Neural cell (in vitro differentiated cells): ENCODE measurements at regions not wholly inside any gene's neighbourhood (a gene's known extent, or its start where the extent isn't known, plus 50 kb on each side); places are given as distances from the start of the nearest gene placed in this dataset.

Experiments
- EZH2 ChIP-seq: fragments of 200-600, 300-800 bp; shearing (Covaris generic), sonication (generic); IDR thresholded peaks from 2 replicates; pipeline ENCODE4 v1.6.1; 2014; ENCODE audit warnings: antibody characterized with exemption, low read length, borderline replicate concordance, mild to moderate bottlenecking; ENCODE audit not compliant: insufficient read depth, poor library complexity, severe bottlenecking
- POLR2AphosphoS5 ChIP-seq: IDR thresholded peaks from 2 replicates; pipeline ENCODE4 v1.6.1; 2012
- RAD21 ChIP-seq: fragments of 450-650 bp; conservative IDR thresholded peaks from 2 replicates; pipeline ENCODE4 v1.6.1; 2014; ENCODE audit warnings: antibody characterized with exemption, mild to moderate bottlenecking, moderate library complexity
- SMC3 ChIP-seq: fragments of 450-650 bp; conservative IDR thresholded peaks from 2 replicates; pipeline ENCODE4 v1.6.1; 2014; ENCODE audit warnings: antibody characterized with exemption, mild to moderate bottlenecking, moderate library complexity; ENCODE audit not compliant: poor library complexity
- TAF1 ChIP-seq: IDR thresholded peaks from 2 replicates; pipeline ENCODE4 v1.6.1; 2012; ENCODE audit warnings: low read depth
- TF ChIP-seq, protein P1 (sequence below): fragments of 450-650 bp; IDR thresholded peaks from 2 replicates; pipeline ENCODE4 v1.5.1; 2014; ENCODE audit warnings: antibody characterized with exemption, mild to moderate bottlenecking, moderate library complexity; ENCODE audit not compliant: poor library complexity, severe bottlenecking
- TF ChIP-seq, protein P2 (sequence below): IDR thresholded peaks from 2 replicates; pipeline ENCODE4 v1.6.1; 2012; ENCODE audit warnings: borderline replicate concordance

DNA sequence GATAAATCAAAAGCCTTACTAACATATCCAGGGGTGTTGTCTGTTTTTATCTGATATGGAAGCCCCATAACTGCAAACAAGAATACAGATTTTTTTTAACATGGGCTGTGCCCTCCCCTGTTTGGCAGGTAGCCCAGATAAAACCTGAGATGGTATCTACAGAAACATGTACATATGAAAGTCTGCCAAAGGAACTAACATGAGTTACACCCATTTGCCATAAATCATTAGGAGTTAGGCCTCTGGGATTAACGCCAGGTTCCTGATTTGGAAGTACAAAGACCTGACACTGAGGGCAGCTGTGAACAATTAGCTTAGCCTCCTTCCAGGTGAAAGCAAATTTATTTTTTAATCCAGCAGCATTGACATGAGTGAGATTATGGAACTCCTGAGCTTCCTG lies 264.3 kb downstream of the TECRL start:
- TF ChIP-seq SMC3 (no peak), POLR2AphosphoS5 (no peak), EZH2 (no peak), TAF1 (no peak), RAD21 (no peak)
- TF ChIP-seq, protein P1, sequence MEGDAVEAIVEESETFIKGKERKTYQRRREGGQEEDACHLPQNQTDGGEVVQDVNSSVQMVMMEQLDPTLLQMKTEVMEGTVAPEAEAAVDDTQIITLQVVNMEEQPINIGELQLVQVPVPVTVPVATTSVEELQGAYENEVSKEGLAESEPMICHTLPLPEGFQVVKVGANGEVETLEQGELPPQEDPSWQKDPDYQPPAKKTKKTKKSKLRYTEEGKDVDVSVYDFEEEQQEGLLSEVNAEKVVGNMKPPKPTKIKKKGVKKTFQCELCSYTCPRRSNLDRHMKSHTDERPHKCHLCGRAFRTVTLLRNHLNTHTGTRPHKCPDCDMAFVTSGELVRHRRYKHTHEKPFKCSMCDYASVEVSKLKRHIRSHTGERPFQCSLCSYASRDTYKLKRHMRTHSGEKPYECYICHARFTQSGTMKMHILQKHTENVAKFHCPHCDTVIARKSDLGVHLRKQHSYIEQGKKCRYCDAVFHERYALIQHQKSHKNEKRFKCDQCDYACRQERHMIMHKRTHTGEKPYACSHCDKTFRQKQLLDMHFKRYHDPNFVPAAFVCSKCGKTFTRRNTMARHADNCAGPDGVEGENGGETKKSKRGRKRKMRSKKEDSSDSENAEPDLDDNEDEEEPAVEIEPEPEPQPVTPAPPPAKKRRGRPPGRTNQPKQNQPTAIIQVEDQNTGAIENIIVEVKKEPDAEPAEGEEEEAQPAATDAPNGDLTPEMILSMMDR: no peak
- TF ChIP-seq, protein P2, sequence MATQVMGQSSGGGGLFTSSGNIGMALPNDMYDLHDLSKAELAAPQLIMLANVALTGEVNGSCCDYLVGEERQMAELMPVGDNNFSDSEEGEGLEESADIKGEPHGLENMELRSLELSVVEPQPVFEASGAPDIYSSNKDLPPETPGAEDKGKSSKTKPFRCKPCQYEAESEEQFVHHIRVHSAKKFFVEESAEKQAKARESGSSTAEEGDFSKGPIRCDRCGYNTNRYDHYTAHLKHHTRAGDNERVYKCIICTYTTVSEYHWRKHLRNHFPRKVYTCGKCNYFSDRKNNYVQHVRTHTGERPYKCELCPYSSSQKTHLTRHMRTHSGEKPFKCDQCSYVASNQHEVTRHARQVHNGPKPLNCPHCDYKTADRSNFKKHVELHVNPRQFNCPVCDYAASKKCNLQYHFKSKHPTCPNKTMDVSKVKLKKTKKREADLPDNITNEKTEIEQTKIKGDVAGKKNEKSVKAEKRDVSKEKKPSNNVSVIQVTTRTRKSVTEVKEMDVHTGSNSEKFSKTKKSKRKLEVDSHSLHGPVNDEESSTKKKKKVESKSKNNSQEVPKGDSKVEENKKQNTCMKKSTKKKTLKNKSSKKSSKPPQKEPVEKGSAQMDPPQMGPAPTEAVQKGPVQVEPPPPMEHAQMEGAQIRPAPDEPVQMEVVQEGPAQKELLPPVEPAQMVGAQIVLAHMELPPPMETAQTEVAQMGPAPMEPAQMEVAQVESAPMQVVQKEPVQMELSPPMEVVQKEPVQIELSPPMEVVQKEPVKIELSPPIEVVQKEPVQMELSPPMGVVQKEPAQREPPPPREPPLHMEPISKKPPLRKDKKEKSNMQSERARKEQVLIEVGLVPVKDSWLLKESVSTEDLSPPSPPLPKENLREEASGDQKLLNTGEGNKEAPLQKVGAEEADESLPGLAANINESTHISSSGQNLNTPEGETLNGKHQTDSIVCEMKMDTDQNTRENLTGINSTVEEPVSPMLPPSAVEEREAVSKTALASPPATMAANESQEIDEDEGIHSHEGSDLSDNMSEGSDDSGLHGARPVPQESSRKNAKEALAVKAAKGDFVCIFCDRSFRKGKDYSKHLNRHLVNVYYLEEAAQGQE: no peak
